ENCODE measurements at regions not wholly inside any gene's neighbourhood (a gene's known extent, or its start where the extent isn't known, plus 50 kb on each side); places are given as distances from the start of the nearest gene placed in this dataset.

DNA sequence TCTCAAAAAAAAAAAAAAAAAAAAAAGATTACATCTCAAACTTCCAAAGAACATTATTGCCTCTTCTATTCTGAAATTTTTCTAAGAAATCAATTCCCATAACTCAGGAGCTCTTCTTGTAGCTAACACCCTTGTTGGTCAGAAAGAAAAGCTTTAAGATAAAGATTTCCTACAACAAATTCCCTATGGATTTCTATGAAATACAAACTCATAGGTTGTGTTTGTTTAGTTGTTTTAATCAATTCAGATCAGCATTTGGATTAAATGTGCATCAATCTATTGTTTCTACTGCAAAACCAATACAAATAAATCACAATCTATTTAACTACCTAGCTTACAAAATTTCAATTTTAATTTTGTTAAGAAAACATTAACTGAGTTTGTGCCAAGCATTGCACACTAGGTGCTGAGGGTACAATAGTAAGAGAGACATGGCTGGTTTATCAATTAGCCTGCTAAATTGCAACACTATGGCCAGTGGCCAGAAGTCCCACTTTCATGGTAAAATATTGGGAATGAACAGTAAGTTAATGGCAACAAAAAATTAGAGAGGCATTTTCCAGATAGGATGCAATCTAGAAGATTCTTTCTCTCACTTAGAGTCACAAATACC, 80.2 kb upstream of the MYCN start:
- no peak for TF ChIP-seq CTCF (IDR thresholded peaks at IDR 0.05)
- no peak for ATAC-seq (ENCODE audit: low FRiP score)
- DNase-seq (ENCODE audit: low spot score), result no peak

GRCh38 chr2:15860760-15861159, 79.6 kb upstream of the MYCN start:
- TF ChIP-seq CTCF (IDR thresholded peaks at IDR 0.05), result no peak
- no peak for DNase-seq (ENCODE audit: low spot score)
- no peak for ATAC-seq (ENCODE audit: low FRiP score)

DNA sequence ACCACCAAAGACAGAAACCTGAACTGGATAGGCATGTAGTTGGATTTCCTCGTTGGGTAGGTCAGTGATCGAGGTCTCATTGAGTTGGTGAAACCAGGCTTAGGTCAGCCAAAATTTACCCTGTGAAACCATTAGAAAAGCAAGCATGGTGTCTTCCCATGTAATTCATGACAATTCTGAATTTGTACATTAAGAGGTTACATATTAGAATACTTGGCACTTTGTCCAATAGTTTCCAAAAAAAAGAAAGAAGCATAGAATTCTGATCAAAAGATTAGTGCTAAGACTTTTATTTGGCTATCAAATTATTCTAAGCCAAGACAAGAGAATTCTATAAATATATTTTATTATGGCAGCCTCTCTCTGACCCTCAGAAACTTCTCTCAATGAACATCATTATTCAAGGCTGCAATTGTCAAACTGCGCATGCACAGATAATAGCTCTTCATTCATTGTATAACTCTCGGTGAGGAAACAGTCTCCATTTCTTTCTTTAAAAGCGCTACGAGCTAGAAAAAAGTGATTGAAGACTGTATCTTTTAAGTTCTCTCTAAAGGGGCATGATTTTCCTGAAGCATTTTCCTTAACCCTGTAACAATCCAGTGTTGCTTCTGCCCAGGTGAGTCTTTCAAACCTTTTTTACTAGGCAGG, 79.1 kb upstream of the MYCN start:
- DNase-seq (ENCODE audit: low spot score) (no peak), ATAC-seq (ENCODE audit: low FRiP score) (no peak)
- TF ChIP-seq CTCF (IDR thresholded peaks at IDR 0.05), result no peak

DNA sequence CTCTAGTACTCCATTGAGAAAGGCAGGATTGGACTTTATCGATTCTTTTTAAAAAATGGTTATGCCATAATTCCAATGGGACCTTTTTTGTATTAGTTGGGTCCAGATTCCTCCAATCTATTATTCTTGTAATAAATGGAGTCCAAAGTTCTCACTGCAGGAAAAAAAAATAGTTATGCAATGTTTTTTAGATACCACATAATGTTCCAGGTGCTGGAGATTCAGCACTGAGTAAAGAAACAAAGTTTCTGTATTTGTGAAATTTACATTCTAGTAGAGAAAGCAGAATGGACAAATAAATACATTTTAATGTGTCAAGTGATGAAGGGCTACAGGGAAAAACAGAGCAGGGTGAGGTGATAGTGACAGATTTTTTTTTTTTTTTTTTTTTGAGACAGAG, 78.5 kb upstream of the MYCN start:
- no peak for DNase-seq (ENCODE audit: low spot score)
- TF ChIP-seq CTCF (IDR thresholded peaks at IDR 0.05), result no peak
- ATAC-seq (ENCODE audit: low FRiP score), result no peak

GRCh38 chr2:15863089-15863488, 77.3 kb upstream of the MYCN start:
- DNase-seq (ENCODE audit: low spot score) (no peak), ATAC-seq (ENCODE audit: low FRiP score) (no peak)
- no peak for TF ChIP-seq CTCF (IDR thresholded peaks at IDR 0.05)

DNA sequence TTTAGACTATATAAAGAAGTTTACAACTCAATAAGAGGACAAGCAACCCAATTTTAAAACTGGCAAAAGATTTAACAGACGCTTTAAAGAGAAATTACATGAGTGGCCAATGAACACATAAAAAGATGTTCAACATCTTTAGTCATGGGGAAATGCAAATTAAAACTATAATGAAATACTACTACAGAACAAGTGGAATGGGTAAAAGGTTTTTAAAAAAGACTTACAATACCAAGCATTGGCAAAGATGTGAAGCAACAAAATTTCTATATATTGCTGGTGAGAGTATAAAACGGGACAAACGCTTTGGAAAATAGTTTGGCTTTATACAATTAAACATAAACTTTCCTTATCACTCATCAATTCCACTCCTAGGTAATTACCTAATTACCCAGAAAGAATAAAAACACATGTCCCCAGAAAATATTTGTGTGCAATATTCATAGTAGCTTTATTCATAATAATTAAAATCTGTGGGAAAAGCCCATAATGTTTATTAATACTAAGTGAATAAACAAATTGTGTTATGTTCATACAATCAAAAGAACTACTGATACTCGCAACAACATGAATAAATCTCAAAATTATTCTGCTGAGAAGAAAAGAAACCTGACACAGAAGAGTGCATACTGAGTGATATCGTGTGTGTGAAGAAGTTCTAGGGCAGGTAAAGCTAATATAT, 76.7 kb upstream of the MYCN start:
- TF ChIP-seq CTCF (IDR thresholded peaks at IDR 0.05), result no peak
- ATAC-seq (ENCODE audit: low FRiP score), result no peak
- no peak for DNase-seq (ENCODE audit: low spot score)
